Activated naive CD8-positive, alpha-beta T cell treated with anti-CD3 and anti-CD28 coated beads, Interleukin-2, amount 50 U/mL, for 16 hours (primary cell): ENCODE measurements at regions not wholly inside any gene's neighbourhood (a gene's known extent, or its start where the extent isn't known, plus 50 kb on each side); places are given as distances from the start of the nearest gene placed in this dataset.
"Not testable (repeated sequence)": the region's sequence is repeated elsewhere in the genome, so short reads cannot be mapped to it uniquely, and the experiment has no call there.

ENCODE experiments used
- DNase-seq: peaks from one replicate; pipeline ENCODE4 v3.0.0-alpha.2; 2020; ENCODE audit warnings: low read depth, low spot score

DNA sequence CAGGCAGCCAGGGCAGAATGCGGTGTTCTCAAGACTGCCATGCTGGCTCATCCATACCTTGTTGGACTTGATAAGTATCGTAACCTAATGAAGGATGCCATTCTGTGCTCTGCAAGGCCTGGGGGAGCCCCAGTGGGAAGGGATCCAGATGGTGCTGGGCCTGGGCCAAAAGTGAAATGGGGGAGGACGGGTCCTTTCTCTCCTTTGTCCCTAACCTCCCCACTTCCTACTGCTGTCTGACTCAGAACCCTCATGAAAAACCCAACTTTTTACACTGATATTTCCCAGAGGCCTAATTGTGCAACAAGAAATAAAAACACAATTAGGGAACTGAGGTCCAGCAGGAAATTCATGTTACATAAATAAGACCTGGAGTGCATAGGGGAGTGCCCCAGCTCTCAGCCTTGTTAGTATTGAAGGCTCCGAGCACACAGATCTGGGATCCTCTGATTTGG is 193.7 kb upstream of the SVIL start:
- DNase-seq = no peak

DNA sequence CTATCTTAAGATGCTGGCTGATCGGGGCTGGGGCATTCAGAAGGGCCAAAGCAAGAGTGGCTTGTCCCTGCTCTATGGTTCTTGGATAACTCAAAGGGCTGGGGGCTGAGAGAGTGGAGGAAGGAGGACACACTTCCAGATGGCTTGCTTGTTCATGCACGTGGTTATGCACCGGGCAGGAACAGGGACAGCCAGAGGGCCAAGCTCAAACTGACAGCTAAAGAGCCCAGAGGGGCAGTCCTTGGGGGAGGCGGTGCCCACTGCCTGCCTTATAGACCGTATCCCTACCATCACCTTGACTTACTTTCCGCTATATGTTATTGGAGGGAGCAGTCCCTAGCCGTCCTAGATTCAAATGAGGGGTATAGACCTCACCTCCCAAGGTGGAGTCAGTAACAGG is 192.7 kb upstream of the SVIL start:
- no peak for DNase-seq

GRCh38 chr10:29826801-29827450 is 192.2 kb upstream of the SVIL start:
- no peak for DNase-seq

GRCh38 chr10:29826221-29826620 is 191.4 kb upstream of the SVIL start:
- DNase-seq = no peak

DNA sequence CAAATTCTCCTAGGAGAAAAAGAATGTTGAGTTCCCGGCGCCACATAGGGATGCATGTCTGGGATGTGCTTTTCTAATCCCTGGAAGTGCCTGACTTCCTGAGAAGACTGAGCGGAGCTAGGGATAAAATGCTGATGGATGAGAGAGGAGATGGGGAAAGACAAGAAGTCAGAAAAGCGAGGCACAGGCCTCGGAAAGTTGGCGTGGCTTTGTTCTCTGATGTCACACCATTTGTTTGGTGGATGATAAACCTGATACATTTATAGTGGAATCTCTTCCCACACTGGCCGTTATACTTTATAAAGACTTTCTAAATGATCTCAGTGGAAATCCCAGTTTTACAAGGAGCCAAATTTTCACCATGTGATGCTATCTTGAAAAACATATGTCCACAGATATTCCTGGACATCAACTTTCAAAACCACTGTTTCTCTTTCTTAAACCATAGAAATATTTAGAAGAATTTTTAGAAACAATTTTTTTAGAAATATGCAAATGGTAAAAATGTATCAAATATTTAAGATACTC is 188.8 kb upstream of the SVIL start:
- no peak for DNase-seq

- DNase-seq = no peak
Observed at GRCh38 chr10:29820890-29821461, 186.2 kb upstream of the SVIL start.

DNA sequence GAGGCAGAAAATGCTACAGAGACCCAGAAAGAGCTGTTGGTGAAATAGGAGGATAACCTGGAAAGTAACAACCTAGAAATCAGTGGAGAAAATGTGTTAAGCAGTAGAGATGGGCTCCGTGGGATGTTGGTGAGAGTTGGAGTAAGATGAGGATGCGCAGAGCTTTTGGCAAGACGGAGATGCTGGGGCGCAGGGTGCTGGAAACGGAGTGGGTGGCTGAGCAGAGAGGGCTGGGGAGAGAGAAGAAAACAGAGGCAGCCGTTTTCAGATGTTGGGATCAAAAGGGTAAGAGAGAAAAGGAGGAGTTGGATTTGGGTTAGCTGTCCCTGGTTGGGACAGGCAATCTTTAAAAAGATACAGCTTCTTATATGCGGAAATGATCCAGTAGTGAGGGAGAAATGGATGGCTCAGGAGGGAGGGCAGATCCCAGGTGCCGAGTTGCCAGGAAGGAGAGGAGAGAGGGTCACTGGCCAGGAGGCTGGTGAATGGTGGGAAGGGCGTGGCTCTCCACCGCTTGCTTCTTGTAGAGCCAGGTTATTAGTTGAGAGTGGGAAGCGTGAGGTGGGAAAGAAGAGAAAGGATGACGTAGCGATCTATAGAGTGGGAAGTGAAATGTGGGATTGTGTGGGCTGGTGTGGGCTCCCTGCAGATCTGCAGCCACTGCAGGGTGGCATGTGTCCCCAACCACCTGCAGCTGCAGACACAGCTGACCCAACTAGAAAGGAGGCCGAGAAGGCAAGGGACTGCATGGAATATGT is 182.2 kb upstream of the SVIL start:
- no peak for DNase-seq

- DNase-seq = no peak
Observed at GRCh38 chr10:29815572-29815971, 180.8 kb upstream of the SVIL start.

DNA sequence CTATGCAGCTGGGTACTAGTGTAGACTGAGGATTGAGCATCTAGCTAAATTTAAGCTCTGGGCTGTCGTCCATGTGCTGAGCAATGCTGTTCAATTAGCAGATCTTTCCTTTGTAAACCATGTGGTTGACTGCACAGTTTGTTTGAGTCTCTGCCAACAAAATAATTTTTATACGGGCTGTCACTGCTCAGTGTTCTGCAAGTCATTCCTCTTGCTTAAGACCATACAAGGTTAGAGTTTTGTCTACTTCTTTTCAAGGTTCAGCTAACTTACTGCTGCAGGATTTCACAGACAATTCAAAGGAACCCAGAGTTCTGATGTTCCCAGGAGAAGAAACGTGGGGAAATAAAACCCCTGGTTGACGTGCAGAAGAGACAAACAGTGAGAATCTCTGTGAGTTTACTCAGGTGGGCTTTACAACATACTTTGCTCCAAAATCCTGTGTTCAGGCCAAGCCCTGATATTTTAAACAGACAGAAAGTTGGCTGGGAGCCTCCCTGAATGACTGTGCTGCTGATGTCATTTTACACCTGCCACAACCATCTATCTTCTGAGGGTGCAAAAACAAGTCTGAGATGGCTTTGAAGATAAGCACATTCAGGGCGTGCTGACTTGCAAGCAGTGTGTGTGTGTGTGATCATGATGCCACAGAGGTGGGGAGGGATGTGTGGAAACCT is 177.1 kb upstream of the SVIL start:
- DNase-seq = no peak

DNA sequence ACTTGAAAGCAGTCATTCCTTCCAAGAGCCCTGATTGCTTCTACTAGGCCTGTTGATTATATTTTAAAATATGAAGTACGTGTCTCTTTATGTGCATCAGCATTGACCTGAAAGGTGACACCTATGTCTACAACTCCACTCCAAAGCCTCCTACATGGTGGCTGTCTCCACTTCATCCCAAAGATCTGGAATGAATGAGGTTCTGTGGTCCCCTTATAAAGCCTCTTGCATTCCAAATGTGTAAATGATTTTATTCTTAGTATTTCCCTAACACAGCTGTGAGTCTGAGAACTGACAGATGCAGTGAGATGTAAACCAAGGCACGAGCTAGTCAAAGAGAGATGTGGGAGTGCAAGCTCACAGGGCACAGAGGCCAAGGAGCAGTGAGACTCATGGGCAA is 176.0 kb upstream of the SVIL start:
- DNase-seq = no peak

DNA sequence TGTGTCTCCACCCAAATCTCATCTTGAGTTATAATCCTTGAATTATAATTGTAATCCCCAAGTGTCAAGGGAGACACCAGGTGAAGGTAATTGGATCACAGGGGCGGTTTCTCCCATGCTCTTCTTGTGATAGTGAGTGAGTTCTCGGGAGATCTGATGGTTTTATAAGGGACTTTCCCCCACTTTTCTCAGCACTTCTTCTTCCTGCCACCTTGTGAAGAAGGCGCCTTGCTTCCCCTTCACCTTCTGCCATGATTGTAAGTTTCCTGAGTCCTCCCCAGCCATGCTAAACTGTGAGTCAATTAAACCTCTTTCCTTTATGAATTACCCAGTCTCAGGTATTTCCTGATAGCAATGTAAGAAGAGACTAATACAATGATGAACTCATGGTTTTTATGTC is 175.5 kb upstream of the SVIL start:
- DNase-seq = not testable (repeated sequence)

- DNase-seq = no peak
Observed at GRCh38 chr10:29809383-29809782, 174.6 kb upstream of the SVIL start.

- no peak for DNase-seq
Observed at GRCh38 chr10:29807163-29807806, 172.5 kb upstream of the SVIL start.

DNA sequence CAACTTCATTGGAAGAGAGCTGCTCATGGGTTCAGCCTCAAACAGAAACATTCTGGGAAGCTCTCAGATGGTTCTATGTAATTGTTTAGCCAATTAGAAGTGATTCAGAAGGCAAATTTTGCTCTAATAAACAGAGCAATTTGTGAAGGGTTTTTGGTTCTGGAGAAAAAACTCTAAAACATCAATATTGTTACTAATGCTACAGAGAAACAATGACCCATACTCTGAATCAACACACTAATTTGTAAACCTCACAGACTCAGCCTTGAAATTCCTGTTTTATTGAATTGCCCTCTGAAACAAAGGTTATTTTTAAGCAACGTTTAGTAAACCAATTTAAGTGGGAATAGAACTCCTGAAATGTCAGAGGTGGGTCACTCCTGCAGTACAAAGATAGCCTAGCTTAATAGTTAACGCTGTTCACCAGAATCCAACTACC is 171.6 kb upstream of the SVIL start:
- no peak for DNase-seq

DNA sequence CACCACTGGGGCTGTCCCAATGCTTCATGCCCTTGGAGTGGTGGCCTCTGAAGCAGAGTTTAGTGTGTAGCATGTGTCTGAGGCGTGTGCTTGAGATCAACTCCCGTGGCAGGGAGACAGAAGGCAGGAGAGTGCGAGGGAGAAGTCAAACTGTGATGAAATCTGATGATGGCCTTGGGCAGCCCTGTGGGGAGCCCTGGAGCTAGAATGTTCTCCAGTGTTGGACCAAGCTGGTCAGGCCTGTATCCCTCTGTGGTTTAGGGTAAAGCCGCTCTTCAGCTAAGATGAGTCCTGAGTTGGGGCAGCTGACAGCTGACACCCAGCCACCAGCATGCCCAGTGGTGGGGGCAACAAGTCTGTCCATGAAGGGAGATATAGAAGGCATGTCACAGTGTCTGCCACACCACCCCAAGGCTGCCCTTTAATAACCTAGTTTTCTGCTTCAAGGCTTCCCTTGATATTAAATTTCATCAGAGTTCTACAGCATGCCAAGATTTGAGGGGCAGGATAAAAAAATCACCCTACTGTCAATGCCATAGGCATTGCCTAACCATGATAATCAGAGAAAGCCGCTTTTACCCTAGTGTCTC is 170.5 kb upstream of the SVIL start:
- DNase-seq = no peak

GRCh38 chr10:29804025-29804852 is 169.5 kb upstream of the SVIL start:
- no peak for DNase-seq

DNA sequence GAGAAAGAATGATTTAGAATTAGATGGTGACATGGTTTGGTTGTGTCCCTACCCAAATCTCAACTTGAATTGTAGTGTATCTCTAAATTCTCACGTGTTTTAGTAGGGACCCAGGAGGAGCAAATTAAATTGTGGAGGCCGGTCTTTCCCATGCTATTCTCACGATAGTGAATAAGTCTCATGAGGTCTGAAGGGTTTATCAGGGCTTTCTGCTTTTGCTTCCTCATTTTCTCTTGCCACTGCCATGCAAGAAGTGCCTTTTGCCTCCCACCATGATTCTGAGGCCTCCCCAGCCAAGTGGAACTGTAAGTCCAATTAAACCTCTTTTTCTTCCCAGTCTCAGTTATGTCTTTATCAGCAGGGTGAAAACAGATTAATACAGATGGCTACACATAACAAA is 167.4 kb upstream of the SVIL start:
- DNase-seq = no peak

GRCh38 chr10:29798921-29799690 is 164.3 kb upstream of the SVIL start:
- no peak for DNase-seq

- no peak for DNase-seq
Observed at GRCh38 chr10:29797616-29798015, 162.8 kb upstream of the SVIL start.

DNA sequence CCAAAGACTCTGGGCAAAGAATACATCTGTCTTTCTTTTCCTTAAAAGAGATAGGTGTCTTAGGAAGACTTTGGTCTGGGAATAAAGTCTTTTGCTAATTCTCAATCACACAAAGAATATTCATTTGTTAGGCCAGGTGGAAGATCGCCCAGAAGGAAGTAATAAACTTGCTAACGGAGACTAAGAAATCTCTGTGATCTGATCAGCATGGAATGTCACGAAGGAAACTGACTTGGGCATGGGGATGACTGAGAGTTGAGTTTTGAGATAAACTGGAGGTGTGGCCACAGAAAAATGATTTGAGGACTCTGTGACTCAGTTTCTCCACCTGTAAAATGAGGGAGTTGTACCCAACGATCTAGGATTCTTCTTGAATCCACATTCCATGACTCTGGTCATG is 161.1 kb upstream of the SVIL start:
- DNase-seq = no peak
